ENCODE measurements at regions not wholly inside any gene's neighbourhood (a gene's known extent, or its start where the extent isn't known, plus 50 kb on each side); places are given as distances from the start of the nearest gene placed in this dataset.

DNA sequence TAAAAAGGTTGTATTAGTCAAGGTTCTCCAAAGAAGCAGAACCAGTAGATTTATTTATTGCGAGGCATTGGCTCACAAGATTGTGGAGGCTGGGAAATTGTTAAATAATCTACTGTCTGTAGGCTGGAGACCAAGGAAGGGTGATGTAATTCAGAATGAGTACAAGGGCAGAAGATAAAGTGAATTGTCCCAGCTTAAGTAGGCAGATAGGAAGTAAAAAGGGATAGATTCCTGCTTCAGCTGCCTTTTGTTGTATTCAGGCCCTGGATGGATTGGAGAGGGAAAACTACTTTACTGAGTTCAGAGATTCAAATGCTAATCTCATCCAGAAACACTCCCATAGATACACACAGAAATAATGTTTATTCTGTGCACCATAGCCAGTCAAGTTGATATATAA, 301.1 kb downstream of the CYLC2 start:
- TF ChIP-seq, protein P1, sequence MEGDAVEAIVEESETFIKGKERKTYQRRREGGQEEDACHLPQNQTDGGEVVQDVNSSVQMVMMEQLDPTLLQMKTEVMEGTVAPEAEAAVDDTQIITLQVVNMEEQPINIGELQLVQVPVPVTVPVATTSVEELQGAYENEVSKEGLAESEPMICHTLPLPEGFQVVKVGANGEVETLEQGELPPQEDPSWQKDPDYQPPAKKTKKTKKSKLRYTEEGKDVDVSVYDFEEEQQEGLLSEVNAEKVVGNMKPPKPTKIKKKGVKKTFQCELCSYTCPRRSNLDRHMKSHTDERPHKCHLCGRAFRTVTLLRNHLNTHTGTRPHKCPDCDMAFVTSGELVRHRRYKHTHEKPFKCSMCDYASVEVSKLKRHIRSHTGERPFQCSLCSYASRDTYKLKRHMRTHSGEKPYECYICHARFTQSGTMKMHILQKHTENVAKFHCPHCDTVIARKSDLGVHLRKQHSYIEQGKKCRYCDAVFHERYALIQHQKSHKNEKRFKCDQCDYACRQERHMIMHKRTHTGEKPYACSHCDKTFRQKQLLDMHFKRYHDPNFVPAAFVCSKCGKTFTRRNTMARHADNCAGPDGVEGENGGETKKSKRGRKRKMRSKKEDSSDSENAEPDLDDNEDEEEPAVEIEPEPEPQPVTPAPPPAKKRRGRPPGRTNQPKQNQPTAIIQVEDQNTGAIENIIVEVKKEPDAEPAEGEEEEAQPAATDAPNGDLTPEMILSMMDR (IDR thresholded peaks at IDR 0.05): no peak
- no peak for TF ChIP-seq POLR2AphosphoS5 (IDR thresholded peaks at IDR 0.05)
- TF ChIP-seq POLR2A (IDR thresholded peaks at IDR 0.05): no peak

Measured in transverse colon (tissue), 4 donors.